Breast epithelium (tissue), 4 donors: ENCODE measurements at regions not wholly inside any gene's neighbourhood (a gene's known extent, or its start where the extent isn't known, plus 50 kb on each side); places are given as distances from the start of the nearest gene placed in this dataset.
"Not testable (repeated sequence)": the region's sequence is repeated elsewhere in the genome, so short reads cannot be mapped to it uniquely, and the experiment has no call there.

Source experiments
- DNase-seq, 2 donors: peaks; one replicate each; pipeline ENCODE4 v3.0.0-alpha.2; 2019; ENCODE audit warnings: low spot score in 2 of 2
- H3K27ac ChIP-seq, 2 donors: fragments of 200-600 bp; sonication (generic) in 1 of 2; one replicate each; pipeline ENCODE4 v1.5.1; 2016 to 2019; ENCODE audit warnings: mild to moderate bottlenecking in 1 of 2
- H3K27me3 ChIP-seq, 2 donors: fragments of 200-600 bp; sonication (generic) in 1 of 2; one replicate each; pipeline versions ENCODE4 v1.5.1 to v1.6.0; 2017 to 2019; ENCODE audit warnings: control low read depth in 1 of 2, mild to moderate bottlenecking in 1 of 2
- H3K36me3 ChIP-seq: fragments of 200-600 bp; one replicate; pipeline ENCODE4 v1.5.1; 2019
- H3K4me1 ChIP-seq, 2 donors: fragments of 200-600 bp; sonication (generic); one replicate each; pipeline ENCODE4 v1.5.1; 2016 to 2019; ENCODE audit warnings: control low read depth in 1 of 2
- H3K4me3 ChIP-seq, 3 donors: fragments of 200-600 bp; sonication (generic); 1 replicate in 2 of 3; 2 replicates in 1 of 3; pipeline ENCODE4 v1.5.1; 2016 to 2019; ENCODE audit warnings: mild to moderate bottlenecking in 3 of 3, moderate library complexity in 2 of 3
- H3K9me3 ChIP-seq, 2 donors: fragments of 200-600 bp; sonication (generic) in 1 of 2; one replicate each; pipeline ENCODE4 v1.5.1; 2016 to 2019; ENCODE audit warnings: control low read depth in 1 of 2
- CTCF ChIP-seq, 3 donors: fragments of 450-650 bp; IDR thresholded peaks; one replicate each; pipeline ENCODE4 v1.5.1; 2016 to 2017; ENCODE audit warnings: antibody characterized with exemption in 3 of 3, mild to moderate bottlenecking in 3 of 3, moderate library complexity in 3 of 3
- POLR2A ChIP-seq: fragments of 450-650 bp; IDR thresholded peaks from one replicate; pipeline ENCODE4 v1.6.1; 2016; ENCODE audit warnings: antibody characterized with exemption, mild to moderate bottlenecking, moderate library complexity
- POLR2AphosphoS5 ChIP-seq, 3 donors: sonication (generic); formaldehyde crosslinking; IDR thresholded peaks; one replicate each; pipeline ENCODE4 v1.6.1; 2017; ENCODE audit warnings: antibody characterized with exemption in 3 of 3
- intact Hi-C: fragments of 100-400 bp; cut with DNase I; formaldehyde crosslinking; loops from one replicate; pipeline ENCODE4 v1.15.1; 2023; ENCODE audit warnings: low total_unique reads

- TF ChIP-seq CTCF (IDR thresholded peaks at IDR 0.05) (no peak), POLR2A (no peak), POLR2AphosphoS5 (IDR thresholded peaks at IDR 0.05) (no peak)
- no peak for DNase-seq
- H3K4me3 ChIP-seq = peak overlapping the region in 2 of 3 donors; percentile 14 to 47
- no peaks in the 10 kb centered on the region for H3K27me3 ChIP-seq
- peak overlapping the region in 1 of 2 donors; percentile 26 for H3K27ac ChIP-seq
- H3K9me3 ChIP-seq = no peaks in the 10 kb centered on the region
- no peaks in the 10 kb centered on the region for H3K4me1 ChIP-seq
- intact Hi-C loops = no loop called here
- no peaks in the 10 kb centered on the region for H3K36me3 ChIP-seq
These were observed 64.4 kb downstream of the IL12A start for GRCh38 chr3:160053048-160053391.

- H3K27ac ChIP-seq, DNase-seq, H3K9me3 ChIP-seq, H3K4me3 ChIP-seq, H3K4me1 ChIP-seq, intact Hi-C loops, H3K36me3 ChIP-seq, H3K27me3 ChIP-seq: not testable (repeated sequence)
These were observed 66.2 kb downstream of the IL12A start for GRCh38 chr3:160054862-160055261.

- TF ChIP-seq POLR2A = no peak
- TF ChIP-seq POLR2AphosphoS5 (IDR thresholded peaks at IDR 0.05) = no peak
- TF ChIP-seq CTCF (IDR thresholded peaks at IDR 0.05) = no peak
- no peaks in the 10 kb centered on the region for H3K4me1 ChIP-seq
- H3K36me3 ChIP-seq = no peaks in the 10 kb centered on the region
- DNase-seq = no peak
- no peak overlapping the region for H3K4me3 ChIP-seq
- intact Hi-C loops = no loop called here
- H3K9me3 ChIP-seq = no peaks in the 10 kb centered on the region
- no peaks in the 10 kb centered on the region for H3K27me3 ChIP-seq
- H3K27ac ChIP-seq = no peak overlapping the region
These were observed 67.0 kb downstream of the IL12A start for GRCh38 chr3:160055659-160056058.

GRCh38 chr3:160057331-160057730 lies 68.7 kb downstream of the IL12A start:
- no peaks in the 10 kb centered on the region for H3K36me3 ChIP-seq
- no peak for TF ChIP-seq POLR2A
- no peak for TF ChIP-seq CTCF (IDR thresholded peaks at IDR 0.05)
- no peak for TF ChIP-seq POLR2AphosphoS5 (IDR thresholded peaks at IDR 0.05)
- intact Hi-C loops = no loop called here
- no peak for DNase-seq
- no peaks in the 10 kb centered on the region for H3K9me3 ChIP-seq
- H3K27me3 ChIP-seq = no peaks in the 10 kb centered on the region
- no peak overlapping the region for H3K4me3 ChIP-seq
- no peaks in the 10 kb centered on the region for H3K4me1 ChIP-seq
- H3K27ac ChIP-seq = no peak overlapping the region

- no peak for TF ChIP-seq POLR2A
- TF ChIP-seq POLR2AphosphoS5 (IDR thresholded peaks at IDR 0.05) = no peak
- no peak overlapping the region for H3K27ac ChIP-seq
- H3K4me1 ChIP-seq = no peaks in the 10 kb centered on the region
- no peaks in the 10 kb centered on the region for H3K27me3 ChIP-seq
- DNase-seq = no peak
- intact Hi-C loops = no loop called here
- no peaks in the 10 kb centered on the region for H3K36me3 ChIP-seq
- no peaks in the 10 kb centered on the region for H3K9me3 ChIP-seq
- H3K4me3 ChIP-seq = no peak overlapping the region
These were observed 71.9 kb downstream of the IL12A start for GRCh38 chr3:160060409-160061027.

- no peak for DNase-seq
- no peaks in the 10 kb centered on the region for H3K4me1 ChIP-seq
- no peaks in the 10 kb centered on the region for H3K36me3 ChIP-seq
- intact Hi-C loops = no loop called here
- H3K27me3 ChIP-seq = no peaks in the 10 kb centered on the region
- no peaks in the 10 kb centered on the region for H3K9me3 ChIP-seq
- H3K27ac ChIP-seq = no peak overlapping the region
- no peak overlapping the region for H3K4me3 ChIP-seq
- no peak for TF ChIP-seq POLR2A
- TF ChIP-seq CTCF (IDR thresholded peaks at IDR 0.05) = no peak
These were observed 72.9 kb downstream of the IL12A start for GRCh38 chr3:160061525-160061924.
